Kidney tubule cell (primary cell): ENCODE measurements at regions not wholly inside any gene's neighbourhood (a gene's known extent, or its start where the extent isn't known, plus 50 kb on each side); places are given as distances from the start of the nearest gene placed in this dataset.

Source experiments
- DNase-seq: peaks from one replicate; pipeline ENCODE4 v3.0.0-alpha.2; 2018; ENCODE audit warnings: low spot score

GRCh38 chr4:96681218-96681617 lies 841.3 kb downstream of the PDHA2 start:
- no peak for DNase-seq

- no peak for DNase-seq
Measured at GRCh38 chr4:96685691-96686090, 845.8 kb downstream of the PDHA2 start.

DNA sequence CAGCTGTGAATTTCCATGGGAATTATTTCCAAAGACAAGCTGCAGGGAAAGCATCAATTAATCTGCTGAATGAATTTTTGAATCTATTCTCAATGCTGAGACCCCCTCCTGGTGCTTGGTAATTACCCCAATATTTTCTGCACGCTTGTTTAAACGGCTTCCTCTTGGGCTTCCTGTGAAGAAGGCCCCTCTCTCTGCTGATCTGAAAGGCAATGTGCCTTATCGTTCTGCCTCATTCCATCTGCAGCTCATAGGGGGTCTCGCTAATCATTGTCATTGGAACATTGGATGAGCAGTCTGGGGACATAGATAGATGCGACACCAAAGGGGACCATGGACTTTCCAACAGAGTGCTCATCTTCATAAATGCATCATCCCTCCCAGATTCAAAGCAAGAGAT lies 851.6 kb downstream of the PDHA2 start:
- DNase-seq = no peak

- DNase-seq = peak; percentile 28
Measured at GRCh38 chr4:96698831-96699230, 858.9 kb downstream of the PDHA2 start.

DNA sequence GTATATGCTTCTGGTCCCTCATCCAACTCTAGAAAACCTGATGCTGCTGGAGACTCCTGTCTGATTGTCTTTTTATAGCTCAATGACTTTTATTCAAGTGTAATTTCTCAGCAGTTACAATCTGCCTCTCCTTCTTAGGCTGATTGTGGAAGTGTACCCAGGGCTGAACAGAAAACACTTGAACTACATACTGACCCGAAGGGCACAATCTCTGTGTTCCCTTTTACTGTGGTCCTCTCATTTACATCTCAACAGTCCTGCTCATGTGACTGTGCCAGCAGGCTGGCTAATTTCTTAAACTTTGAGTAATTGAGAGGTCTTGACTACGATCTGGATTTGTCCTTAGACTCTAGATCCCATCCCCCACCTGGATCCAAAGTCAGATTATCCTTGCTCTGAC lies 863.4 kb downstream of the PDHA2 start:
- no peak for DNase-seq

DNA sequence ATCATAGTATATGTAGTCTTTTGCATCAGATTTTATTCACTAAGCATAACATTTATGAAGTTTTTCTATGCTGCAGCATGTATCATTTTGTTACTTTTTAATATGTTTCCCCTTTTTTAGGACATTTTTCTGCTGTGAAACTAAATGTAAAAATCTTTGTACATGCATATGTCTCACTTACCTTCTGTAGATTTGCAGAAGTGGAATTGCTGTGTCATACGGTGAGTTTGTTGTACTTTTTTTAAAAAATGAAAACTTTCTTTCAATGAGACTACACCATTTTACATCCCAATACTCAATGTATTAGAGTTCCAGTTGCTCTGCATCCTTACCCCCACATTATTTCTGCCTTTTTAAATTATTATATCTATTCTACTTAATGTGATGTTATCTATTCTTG lies 868.9 kb downstream of the PDHA2 start:
- no peak for DNase-seq

GRCh38 chr4:96713271-96713850 lies 873.5 kb downstream of the PDHA2 start:
- no peak for DNase-seq

DNA sequence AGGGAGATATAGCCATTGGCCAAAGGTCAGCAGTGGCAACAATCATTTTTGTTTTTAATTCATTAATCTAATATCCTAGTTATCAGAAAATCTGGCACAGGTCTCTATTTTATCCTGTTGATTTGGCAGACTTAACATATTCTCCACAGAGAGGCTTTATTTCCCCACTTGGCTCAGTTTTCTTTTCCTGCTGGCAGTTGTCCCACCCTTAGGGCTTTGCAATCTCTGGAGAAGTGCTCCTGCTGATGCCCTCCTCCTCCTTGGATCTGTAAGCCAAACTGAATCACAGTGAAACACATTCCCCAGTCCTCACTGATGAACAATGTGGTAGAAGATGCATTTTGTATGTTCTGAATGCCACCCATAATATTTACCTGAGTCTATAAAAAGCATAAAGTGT lies 889.7 kb downstream of the PDHA2 start:
- no peak for DNase-seq

GRCh38 chr4:96730432-96730831 lies 890.5 kb downstream of the PDHA2 start:
- no peak for DNase-seq

GRCh38 chr4:96736352-96736889 lies 896.5 kb downstream of the PDHA2 start:
- peak; percentile 64 for DNase-seq

GRCh38 chr4:96739101-96739500 lies 899.2 kb downstream of the PDHA2 start:
- DNase-seq = no peak

- no peak for DNase-seq
Measured at GRCh38 chr4:96742332-96743014, 902.6 kb downstream of the PDHA2 start.

DNA sequence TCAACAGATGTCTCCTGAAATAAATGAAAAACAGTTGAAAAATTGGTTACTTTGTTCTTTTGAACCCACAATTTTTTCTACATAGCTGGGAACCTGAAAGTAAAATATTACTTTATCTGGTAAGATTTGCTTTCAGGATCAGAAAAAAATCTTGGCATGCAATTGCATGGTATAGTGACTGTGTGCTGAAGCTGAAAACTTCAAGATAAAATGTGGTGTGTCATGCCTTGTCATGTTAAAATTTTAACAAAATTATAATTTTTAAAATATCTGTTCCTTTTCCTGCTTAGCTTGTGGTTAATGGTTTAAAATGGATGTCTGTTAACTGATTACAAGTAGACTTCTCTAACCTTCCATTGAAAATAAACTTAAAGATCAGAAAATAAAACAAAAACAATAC lies 904.8 kb downstream of the PDHA2 start:
- DNase-seq = no peak

- DNase-seq = no peak
Measured at GRCh38 chr4:96753216-96753615, 913.3 kb downstream of the PDHA2 start.

DNA sequence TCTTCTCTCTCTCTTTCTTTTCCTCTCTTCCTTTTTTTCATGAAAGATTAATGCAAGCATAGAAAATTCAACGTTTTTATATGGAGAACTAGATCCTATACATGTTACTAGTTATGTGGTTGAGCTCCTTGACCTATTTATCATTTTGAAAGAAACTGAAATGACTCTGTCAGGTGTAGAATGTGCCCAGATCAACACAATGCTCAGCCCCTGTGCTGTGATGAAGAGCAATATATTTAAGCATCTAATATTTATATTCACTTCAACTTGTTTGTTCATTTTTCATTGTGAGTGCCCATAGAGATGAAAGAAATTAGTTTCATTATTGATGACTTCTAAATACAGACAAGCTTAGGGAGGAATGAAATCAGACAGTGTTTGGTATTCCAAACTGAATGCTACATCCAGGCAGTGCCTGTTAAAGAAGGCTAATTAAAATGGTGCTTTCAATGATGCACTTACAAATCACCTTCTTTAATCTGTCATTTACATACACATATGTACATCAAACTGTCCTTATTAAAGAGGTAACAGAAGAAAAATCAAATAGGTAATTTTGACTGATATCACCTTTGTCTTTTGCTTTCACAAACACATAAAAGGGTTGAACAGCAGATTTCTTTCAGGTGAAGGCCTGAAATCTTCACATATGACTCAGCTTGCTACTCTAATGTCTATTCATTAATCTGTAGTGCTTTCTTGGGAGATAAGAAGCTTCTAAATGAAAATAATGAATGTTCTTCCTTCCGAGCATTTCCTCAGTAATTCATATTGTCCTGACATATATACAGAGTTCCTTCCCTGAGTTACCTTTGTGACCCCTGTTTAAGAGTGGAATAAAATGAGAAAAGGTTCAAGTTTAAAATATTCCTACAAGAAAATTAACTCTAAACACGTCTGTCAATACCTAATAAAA lies 915.9 kb downstream of the PDHA2 start:
- DNase-seq = no peak

GRCh38 chr4:96756584-96756983 lies 916.7 kb downstream of the PDHA2 start:
- no peak for DNase-seq

GRCh38 chr4:96763546-96763945 lies 923.7 kb downstream of the PDHA2 start:
- DNase-seq = no peak

DNA sequence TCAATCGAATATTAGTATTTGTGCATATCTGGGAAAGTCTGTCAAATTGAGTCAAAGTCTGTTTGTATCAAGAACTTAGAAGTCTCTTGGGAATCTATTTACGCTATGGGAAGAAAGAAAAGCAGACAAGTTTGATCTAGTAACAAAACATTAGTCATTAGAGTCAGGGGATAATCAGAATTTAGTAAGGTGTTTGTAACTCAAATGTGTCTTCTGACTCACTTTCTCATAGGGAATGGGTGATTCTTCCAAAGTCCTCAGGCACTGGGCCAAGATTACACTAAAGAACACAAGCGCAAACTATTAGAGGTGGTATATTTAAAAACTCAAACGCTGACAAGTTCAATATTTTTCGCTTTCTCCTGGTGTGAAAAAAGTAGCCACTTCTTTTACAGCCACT lies 926.5 kb downstream of the PDHA2 start:
- no peak for DNase-seq

- no peak for DNase-seq
Measured at GRCh38 chr4:96767815-96768480, 928.1 kb downstream of the PDHA2 start.

DNA sequence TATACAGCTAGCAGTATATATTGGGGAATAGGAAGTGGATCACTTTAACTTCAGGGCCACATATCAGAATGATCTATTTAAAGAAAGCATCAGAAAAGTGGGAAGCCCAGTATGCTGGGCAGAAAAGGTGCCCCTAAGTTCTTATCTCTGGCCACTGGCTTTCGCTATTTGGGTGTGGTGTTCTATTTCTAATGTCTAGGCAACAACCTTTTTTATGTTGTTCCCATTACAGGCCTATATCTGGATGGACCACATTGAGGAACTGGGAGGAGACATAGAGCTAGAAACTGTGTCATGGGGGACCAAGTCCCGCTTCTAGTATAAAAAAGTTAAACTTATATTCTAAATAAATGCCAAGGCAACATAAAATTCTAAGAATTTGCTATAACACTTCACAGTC lies 935.6 kb downstream of the PDHA2 start:
- no peak for DNase-seq

DNA sequence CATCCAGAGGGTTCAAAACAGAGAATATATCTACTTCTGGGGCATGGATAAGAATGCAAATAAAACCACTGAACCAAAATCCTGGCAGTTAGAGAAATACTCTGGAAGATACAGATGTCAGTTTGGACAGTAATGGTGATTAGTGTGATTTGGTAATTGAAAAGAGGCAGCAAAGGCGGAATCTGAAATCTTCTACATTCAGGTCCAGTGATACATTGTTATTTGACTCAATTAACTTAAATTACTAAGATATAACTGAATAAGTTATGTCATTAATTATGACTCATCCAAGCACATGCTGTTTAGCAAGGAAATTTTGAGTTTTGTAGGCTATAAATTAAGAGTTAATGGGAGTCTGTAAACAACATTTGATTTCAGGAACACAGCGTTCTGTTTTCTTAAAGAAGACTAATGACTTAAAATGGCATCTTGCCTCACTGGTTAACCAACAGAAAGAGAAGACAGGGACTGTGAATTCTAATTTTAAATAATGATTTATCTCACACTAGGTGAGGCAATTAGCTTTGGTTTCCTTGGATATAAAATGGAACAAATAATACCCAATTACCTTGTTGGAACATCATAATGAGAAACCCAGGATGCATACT lies 937.1 kb downstream of the PDHA2 start:
- no peak for DNase-seq

GRCh38 chr4:96784336-96784735 lies 944.4 kb downstream of the PDHA2 start:
- DNase-seq = no peak
